T follicular helper cell (primary cell): ENCODE measurements at regions not wholly inside any gene's neighbourhood (a gene's known extent, or its start where the extent isn't known, plus 50 kb on each side); places are given as distances from the start of the nearest gene placed in this dataset.
"Not testable (repeated sequence)": the region's sequence is repeated elsewhere in the genome, so short reads cannot be mapped to it uniquely, and the experiment has no call there.

ENCODE experiments used
- DNase-seq: peaks from one replicate; pipeline ENCODE4 v3.0.0-alpha.2; 2020; ENCODE audit warnings: low read depth

GRCh38 chr5:117304512-117305107, 730.0 kb upstream of the SEMA6A start:
- not testable (repeated sequence) for DNase-seq

GRCh38 chr5:117302949-117303348, 728.3 kb upstream of the SEMA6A start:
- no peak for DNase-seq

GRCh38 chr5:117302473-117302872, 727.9 kb upstream of the SEMA6A start:
- no peak for DNase-seq

GRCh38 chr5:117299936-117300328, 725.3 kb upstream of the SEMA6A start:
- DNase-seq, result no peak

GRCh38 chr5:117299224-117299935, 724.8 kb upstream of the SEMA6A start:
- no peak for DNase-seq

GRCh38 chr5:117296872-117297271, 722.2 kb upstream of the SEMA6A start:
- no peak for DNase-seq

- no peak for DNase-seq
These were observed 721.3 kb upstream of the SEMA6A start for GRCh38 chr5:117295941-117296340.

- DNase-seq, result no peak
These were observed 712.2 kb upstream of the SEMA6A start for GRCh38 chr5:117286813-117287212.

- no peak for DNase-seq
These were observed 697.0 kb upstream of the SEMA6A start for GRCh38 chr5:117271656-117272055.

- no peak for DNase-seq
These were observed 691.7 kb upstream of the SEMA6A start for GRCh38 chr5:117266280-117266679.

GRCh38 chr5:117263231-117263630, 688.6 kb upstream of the SEMA6A start:
- no peak for DNase-seq

- DNase-seq, result no peak
These were observed 688.0 kb upstream of the SEMA6A start for GRCh38 chr5:117262572-117263131.

GRCh38 chr5:117261948-117262571, 687.4 kb upstream of the SEMA6A start:
- DNase-seq, result no peak

- DNase-seq, result no peak
These were observed 680.8 kb upstream of the SEMA6A start for GRCh38 chr5:117255211-117256027.

GRCh38 chr5:117252566-117252965, 677.9 kb upstream of the SEMA6A start:
- no peak for DNase-seq

GRCh38 chr5:117249086-117249815, 674.6 kb upstream of the SEMA6A start:
- no peak for DNase-seq

- DNase-seq, result no peak
These were observed 671.8 kb upstream of the SEMA6A start for GRCh38 chr5:117246424-117246823.

- DNase-seq, result no peak
These were observed 670.5 kb upstream of the SEMA6A start for GRCh38 chr5:117245130-117245529.

- DNase-seq, result no peak
These were observed 667.4 kb upstream of the SEMA6A start for GRCh38 chr5:117242028-117242427.

GRCh38 chr5:117236941-117237340, 662.3 kb upstream of the SEMA6A start:
- DNase-seq, result no peak

GRCh38 chr5:117235786-117236185, 661.2 kb upstream of the SEMA6A start:
- no peak for DNase-seq
